ENCODE measurements at regions not wholly inside any gene's neighbourhood (a gene's known extent, or its start where the extent isn't known, plus 50 kb on each side); places are given as distances from the start of the nearest gene placed in this dataset.

DNA sequence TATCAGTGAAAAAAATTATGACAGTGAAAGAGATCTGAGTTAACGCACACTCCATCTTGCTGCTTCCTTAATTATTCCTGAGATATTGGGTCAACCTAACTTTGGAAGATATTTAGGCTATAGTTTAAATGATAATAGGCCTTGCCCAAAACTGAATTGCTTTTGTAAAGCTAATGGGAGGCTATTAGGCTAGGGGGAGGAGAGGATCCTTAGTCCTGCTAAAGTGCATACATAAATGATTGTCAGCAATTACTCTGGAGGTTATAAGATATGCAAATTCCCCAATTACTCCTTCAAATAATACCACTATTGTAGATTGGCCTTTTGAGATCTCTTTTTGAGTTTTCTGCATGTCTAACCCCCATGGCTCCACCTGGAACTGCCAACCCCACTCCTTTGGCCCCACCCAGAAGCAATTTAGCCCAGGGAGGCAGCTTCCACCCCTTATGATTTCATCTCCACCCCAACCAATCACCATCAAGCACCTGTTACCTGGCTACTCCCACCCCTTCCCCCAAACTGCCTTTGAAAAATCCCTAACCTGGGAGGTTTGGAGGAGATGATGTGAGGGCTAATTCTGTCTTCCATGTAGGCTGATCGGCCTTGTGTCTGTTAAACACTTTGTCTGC is 509.3 kb upstream of the TGFBR2 start:
- CTCF ChIA-PET, result no interaction called here
- DNase-seq (ENCODE audit: extremely low spot score), result no peak
- POLR2A ChIA-PET, result no interaction called here
- no peak for TF ChIP-seq CTCF (IDR thresholded peaks at IDR 0.05; ENCODE audit: control extremely low read depth, extremely low read depth, low read depth, missing control alignments)

- no peak for DNase-seq (ENCODE audit: extremely low spot score)
- TF ChIP-seq CTCF (IDR thresholded peaks at IDR 0.05; ENCODE audit: control extremely low read depth, extremely low read depth, low read depth, missing control alignments), result no peak
- CTCF ChIA-PET, result no interaction called here
- POLR2A ChIA-PET, result no interaction called here
Observed at GRCh38 chr3:30098243-30098642, 508.2 kb upstream of the TGFBR2 start.

GRCh38 chr3:30098653-30099455 is 507.5 kb upstream of the TGFBR2 start:
- POLR2A ChIA-PET, result no interaction called here
- CTCF ChIA-PET, result interaction anchor here (1.0 kb wide), 1 partner anchor 18 kb away, joined by 3 read pairs; no protein-coding TSS in a partner anchor

DNA sequence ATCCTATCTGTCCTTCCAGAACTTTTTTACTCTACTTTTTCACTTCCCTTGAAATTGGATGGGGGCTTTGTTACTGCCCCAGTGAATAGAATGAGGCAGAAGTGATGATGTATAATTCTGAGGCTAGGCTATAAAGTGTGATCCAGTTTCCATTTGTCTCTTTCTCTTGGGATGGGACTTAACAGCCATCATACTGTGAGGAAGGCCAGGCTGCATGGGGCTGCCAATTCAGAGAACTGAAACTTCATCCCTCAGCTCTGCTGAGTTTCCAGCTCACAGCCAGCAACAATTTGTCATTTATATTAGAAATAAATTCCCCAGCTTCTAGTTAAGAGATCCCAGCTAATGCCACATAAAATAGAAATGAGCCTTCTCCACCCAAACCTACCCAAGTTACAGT is 504.0 kb upstream of the TGFBR2 start:
- ChIA-PET CTCF (no interaction called here), POLR2A (no interaction called here)
- no peak for DNase-seq (ENCODE audit: extremely low spot score)
- TF ChIP-seq CTCF (IDR thresholded peaks at IDR 0.05; ENCODE audit: control extremely low read depth, extremely low read depth, low read depth, missing control alignments), result no peak

More at GRCh38 chr3:30098653-30099455, 507.5 kb upstream of the TGFBR2 start:
- no peak for DNase-seq (ENCODE audit: extremely low spot score)
- TF ChIP-seq CTCF (IDR thresholded peaks at IDR 0.05; ENCODE audit: control extremely low read depth, extremely low read depth, low read depth, missing control alignments), result no peak

DNA sequence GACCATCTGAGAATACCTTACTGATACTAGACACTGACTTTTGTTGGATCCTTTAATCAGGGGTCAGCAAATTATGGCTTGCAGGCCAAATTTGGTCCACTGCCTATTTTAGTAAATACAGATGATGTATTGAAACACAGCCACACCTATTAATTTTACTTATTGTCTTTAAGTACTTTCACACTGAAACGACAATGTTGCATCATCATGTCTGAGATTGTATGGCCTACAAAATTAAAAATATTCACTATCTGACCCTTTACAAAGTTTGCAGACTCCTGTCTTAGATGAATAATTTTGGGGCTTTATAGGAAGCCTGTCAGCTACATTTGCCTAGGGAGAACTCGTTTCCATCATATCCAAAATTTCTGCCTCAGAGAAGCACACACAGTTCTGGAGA is 503.2 kb upstream of the TGFBR2 start:
- DNase-seq (ENCODE audit: extremely low spot score), result no peak
- CTCF ChIA-PET, result no interaction called here
- POLR2A ChIA-PET, result no interaction called here
- TF ChIP-seq CTCF (IDR thresholded peaks at IDR 0.05; ENCODE audit: control extremely low read depth, extremely low read depth, low read depth, missing control alignments), result no peak

- ChIA-PET CTCF (no interaction called here), POLR2A (no interaction called here)
- no peak for TF ChIP-seq CTCF (IDR thresholded peaks at IDR 0.05; ENCODE audit: control extremely low read depth, extremely low read depth, low read depth, missing control alignments)
- no peak for DNase-seq (ENCODE audit: extremely low spot score)
Observed at GRCh38 chr3:30107531-30107930, 498.9 kb upstream of the TGFBR2 start.

Data from GM10248 (cell line).